ENCODE measurements at regions not wholly inside any gene's neighbourhood (a gene's known extent, or its start where the extent isn't known, plus 50 kb on each side); places are given as distances from the start of the nearest gene placed in this dataset.
"Not testable (repeated sequence)": the region's sequence is repeated elsewhere in the genome, so short reads cannot be mapped to it uniquely, and the experiment has no call there.

DNA sequence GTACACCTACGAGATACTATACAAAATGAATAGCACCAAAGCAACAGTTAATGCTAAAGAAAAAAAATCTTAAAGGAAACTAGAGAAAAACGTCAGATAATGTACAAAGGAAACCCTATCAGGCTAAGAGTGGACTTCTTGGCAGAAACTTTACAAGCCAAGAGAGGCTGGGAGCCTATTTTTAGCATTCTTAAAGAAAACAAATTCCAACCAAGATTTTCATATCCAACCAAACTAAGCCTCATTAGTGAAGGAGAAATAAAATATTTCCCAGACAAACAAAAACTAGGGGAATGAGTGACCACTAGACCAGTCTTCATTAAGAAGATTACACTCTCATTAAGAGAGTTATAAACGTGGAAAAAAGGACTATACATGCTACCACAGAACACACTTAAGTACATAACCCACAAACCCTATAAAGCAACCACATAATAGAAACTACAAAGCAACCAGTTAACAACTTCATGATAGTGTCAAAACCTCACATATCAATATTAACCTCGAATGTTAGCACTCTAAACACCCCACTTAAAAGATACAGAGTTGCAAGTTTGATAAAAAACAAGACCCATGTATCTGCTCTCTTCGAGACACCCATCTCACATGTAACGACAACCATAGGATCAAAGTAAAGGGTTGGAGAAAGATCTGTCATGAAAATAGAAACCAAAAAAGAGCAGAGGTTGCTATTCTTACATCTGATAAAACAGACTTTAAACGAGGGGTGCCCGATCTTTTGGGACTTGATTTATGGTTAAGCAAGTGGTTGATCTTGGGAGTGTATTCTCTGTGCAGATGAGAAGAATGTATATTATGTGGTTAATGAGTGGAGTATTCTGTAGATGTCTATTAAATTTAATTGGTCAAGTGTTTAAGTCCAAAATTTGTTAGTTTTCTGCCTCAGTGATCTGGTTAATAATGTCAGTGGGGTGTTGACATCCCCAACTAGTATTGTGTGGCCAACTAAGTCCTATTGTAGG, 1301.4 kb downstream of the PLA2G4A start:
- H3K27me3 ChIP-seq (ENCODE audit: insufficient read depth, low read length) = no peaks in the 10 kb centered on the region
- H2AFZ ChIP-seq (ENCODE audit: low read depth, low read length) = no peak overlapping the region
- no peaks in the 10 kb centered on the region for H3K9me3 ChIP-seq (ENCODE audit: low read length)
- no peak overlapping the region for H3K4me3 ChIP-seq (ENCODE audit: low read length)
- H3K4me1 ChIP-seq (ENCODE audit: insufficient read depth, low read length) = no peaks in the 10 kb centered on the region
- no peaks in the 10 kb centered on the region for H3K36me3 ChIP-seq (ENCODE audit: insufficient read depth, low read length)

DNA sequence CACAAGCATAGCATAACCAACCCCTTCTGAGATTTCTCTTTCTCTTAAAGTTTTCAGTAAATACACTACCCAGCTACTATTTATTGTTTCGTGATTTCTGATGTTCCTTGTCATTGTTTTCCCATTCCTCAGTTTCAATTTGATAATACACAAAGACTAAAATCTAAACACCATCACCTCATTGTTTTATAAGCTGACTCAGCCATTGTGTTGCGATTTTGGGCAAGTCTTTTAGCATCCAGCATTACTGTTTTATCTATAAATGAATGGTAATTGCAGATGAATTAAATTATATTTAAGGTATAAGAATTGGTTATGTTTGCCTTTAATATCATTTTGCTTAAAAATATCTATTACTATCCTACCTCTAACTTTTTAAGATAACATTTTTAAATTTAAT, 1308.5 kb downstream of the PLA2G4A start:
- Histone ChIP-seq H3K27me3 (ENCODE audit: insufficient read depth, low read length) (no peaks in the 10 kb centered on the region), H3K4me1 (ENCODE audit: insufficient read depth, low read length) (no peaks in the 10 kb centered on the region), H2AFZ (ENCODE audit: low read depth, low read length) (no peak overlapping the region), H3K9me3 (ENCODE audit: low read length) (no peaks in the 10 kb centered on the region), H3K4me3 (ENCODE audit: low read length) (no peak overlapping the region), H3K36me3 (ENCODE audit: insufficient read depth, low read length) (no peaks in the 10 kb centered on the region)

DNA sequence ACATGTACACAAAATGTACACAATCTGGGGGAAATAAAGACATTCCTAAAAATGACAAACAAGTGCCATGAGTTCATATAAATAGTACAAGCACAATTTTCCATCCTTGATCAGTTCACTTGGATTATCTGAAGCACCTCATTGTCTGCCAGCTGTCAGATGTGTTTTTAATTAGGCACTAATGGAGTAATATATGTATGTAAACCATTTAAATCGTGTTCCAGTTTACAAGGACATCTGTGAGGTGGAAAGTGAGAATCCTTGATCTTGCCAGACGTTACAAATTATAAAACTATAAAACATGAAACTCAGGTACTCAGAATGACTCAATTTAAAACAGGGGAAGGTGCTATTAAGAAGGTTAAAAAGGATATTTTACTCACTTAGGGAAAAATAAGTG, 1312.2 kb downstream of the PLA2G4A start:
- no peak overlapping the region for H2AFZ ChIP-seq (ENCODE audit: low read depth, low read length)
- H3K36me3 ChIP-seq (ENCODE audit: insufficient read depth, low read length) = no peaks in the 10 kb centered on the region
- no peak overlapping the region for H3K4me3 ChIP-seq (ENCODE audit: low read length)
- no peaks in the 10 kb centered on the region for H3K9me3 ChIP-seq (ENCODE audit: low read length)
- no peaks in the 10 kb centered on the region for H3K4me1 ChIP-seq (ENCODE audit: insufficient read depth, low read length)
- no peaks in the 10 kb centered on the region for H3K27me3 ChIP-seq (ENCODE audit: insufficient read depth, low read length)

DNA sequence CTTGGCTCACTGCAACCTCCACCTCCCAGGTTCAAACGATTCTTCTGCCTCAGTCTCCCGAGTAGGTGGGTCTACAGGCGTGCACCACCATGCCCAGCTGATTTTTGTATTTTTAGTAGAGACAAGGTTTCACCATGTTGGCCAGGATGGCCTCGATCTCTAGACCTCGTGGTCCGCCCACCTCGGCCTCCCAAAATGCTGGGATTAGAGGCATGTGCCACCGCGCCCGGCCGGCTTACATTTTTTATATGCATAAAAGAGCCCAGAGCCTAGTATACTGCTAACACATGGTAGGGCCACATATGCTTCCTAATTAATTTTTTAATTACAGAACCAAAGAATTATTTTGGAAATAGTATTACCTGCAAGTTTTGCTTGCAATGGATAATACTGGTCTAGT, 1325.4 kb downstream of the PLA2G4A start:
- no peaks in the 10 kb centered on the region for H3K9me3 ChIP-seq (ENCODE audit: low read length)
- no peak overlapping the region for H3K4me3 ChIP-seq (ENCODE audit: low read length)
- H3K36me3 ChIP-seq (ENCODE audit: insufficient read depth, low read length) = no peaks in the 10 kb centered on the region
- no peak overlapping the region for H2AFZ ChIP-seq (ENCODE audit: low read depth, low read length)
- no peaks in the 10 kb centered on the region for H3K27me3 ChIP-seq (ENCODE audit: insufficient read depth, low read length)
- no peaks in the 10 kb centered on the region for H3K4me1 ChIP-seq (ENCODE audit: insufficient read depth, low read length)

DNA sequence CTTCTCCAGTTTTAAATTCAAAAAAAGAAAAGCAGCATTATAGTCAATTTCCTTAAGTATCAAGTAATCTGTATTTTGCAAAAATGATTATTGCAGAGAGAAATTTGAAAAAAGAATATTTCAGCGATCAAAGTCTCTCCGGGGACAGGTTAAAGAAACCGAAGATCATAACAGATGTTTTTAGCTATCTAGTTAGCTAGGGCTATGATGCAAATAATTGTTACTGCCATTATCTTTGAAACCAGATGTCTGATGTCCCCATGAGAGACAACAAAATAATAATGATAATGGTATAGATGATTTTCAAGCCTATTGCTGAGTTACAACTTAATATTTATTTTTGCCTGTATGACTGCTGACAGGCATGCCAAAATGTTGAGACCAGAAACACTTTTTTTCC, 1326.0 kb downstream of the PLA2G4A start:
- Histone ChIP-seq H3K9me3 (ENCODE audit: low read length) (no peaks in the 10 kb centered on the region), H3K27me3 (ENCODE audit: insufficient read depth, low read length) (no peaks in the 10 kb centered on the region), H3K4me1 (ENCODE audit: insufficient read depth, low read length) (no peaks in the 10 kb centered on the region), H2AFZ (ENCODE audit: low read depth, low read length) (no peak overlapping the region), H3K36me3 (ENCODE audit: insufficient read depth, low read length) (no peaks in the 10 kb centered on the region), H3K4me3 (ENCODE audit: low read length) (no peak overlapping the region)

DNA sequence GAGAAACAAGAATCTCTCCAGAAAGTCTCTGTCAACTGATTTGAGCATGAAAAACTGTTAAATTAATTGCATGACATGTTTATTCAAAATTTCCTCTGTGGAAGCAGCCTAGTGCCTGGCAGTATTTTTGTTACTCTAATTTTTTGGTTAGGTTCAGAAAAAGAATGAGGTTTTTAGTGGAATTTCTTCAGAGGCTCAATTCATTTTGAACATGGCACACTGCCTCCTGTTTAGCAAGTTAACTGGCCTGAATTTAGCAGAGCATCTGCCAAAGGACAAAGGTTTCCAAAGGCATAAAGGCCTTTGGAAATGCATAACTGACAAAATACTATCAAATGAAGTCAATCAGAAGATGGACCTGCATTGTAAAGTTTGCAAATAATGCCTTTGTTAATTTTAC, 1326.5 kb downstream of the PLA2G4A start:
- Histone ChIP-seq H3K36me3 (ENCODE audit: insufficient read depth, low read length) (no peaks in the 10 kb centered on the region), H3K9me3 (ENCODE audit: low read length) (no peaks in the 10 kb centered on the region), H3K27me3 (ENCODE audit: insufficient read depth, low read length) (no peaks in the 10 kb centered on the region), H3K4me3 (ENCODE audit: low read length) (no peak overlapping the region), H3K4me1 (ENCODE audit: insufficient read depth, low read length) (no peaks in the 10 kb centered on the region), H2AFZ (ENCODE audit: low read depth, low read length) (no peak overlapping the region)

DNA sequence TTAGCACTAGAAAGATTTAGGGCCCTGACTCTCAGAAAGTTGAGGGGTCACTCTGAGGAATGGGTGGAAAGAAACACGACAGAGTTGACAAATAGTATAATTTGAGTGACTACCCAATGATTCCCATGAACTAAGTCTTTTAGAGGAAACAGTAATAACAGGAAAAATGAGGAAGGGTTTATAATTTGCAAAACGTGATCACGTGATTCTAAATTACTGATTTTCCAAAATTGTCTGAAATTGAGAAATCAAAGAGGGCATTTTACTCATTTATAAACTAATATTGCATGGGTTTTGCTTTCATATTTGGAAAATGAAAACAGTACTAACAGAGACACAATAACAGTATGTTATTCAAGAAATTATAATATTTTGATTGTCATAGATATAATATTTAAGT, 1335.7 kb downstream of the PLA2G4A start:
- Histone ChIP-seq H3K27me3 (ENCODE audit: insufficient read depth, low read length) (no peaks in the 10 kb centered on the region), H3K9me3 (ENCODE audit: low read length) (no peaks in the 10 kb centered on the region), H3K4me1 (ENCODE audit: insufficient read depth, low read length) (no peaks in the 10 kb centered on the region), H2AFZ (ENCODE audit: low read depth, low read length) (no peak overlapping the region), H3K4me3 (ENCODE audit: low read length) (no peak overlapping the region), H3K36me3 (ENCODE audit: insufficient read depth, low read length) (no peaks in the 10 kb centered on the region)

DNA sequence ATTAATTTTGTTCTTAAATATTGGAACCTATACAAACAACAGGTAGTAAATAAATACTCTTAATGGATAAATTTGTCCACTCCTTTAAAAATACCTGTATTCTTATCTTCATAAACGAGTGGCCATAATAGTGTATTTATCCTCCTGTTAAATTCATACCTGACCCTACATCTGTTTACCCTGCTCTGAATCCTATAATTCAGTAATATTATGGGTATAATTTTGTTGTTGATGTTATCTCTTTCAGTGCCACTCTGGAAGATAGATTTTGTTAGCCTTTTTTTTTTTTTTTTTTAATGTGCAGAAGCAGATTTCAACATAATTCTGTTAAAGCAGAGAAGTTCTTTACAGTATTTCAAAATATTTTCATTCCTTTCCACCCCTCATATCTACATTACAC, 1337.9 kb downstream of the PLA2G4A start:
- Histone ChIP-seq H3K4me1 (ENCODE audit: insufficient read depth, low read length) (no peaks in the 10 kb centered on the region), H3K27me3 (ENCODE audit: insufficient read depth, low read length) (no peaks in the 10 kb centered on the region), H3K36me3 (ENCODE audit: insufficient read depth, low read length) (no peaks in the 10 kb centered on the region), H3K4me3 (ENCODE audit: low read length) (no peak overlapping the region), H2AFZ (ENCODE audit: low read depth, low read length) (no peak overlapping the region), H3K9me3 (ENCODE audit: low read length) (no peaks in the 10 kb centered on the region)

DNA sequence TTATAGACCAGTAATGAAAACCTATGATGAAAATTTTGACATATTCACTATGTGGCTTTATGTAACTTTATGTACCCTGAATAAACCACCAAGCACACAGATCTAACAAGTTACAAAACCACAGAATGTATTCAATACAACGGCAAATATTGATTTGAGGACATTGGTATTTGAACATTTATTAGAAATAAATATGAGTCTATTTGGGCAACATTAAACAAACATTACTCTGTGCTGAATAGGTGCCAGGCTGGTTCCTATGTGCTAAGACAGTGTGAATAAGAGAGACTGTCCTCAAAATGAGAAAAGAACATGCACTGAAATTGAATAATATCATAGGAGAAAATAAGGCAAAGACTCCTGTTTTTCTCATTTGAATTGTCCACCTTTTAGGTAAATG, 1341.2 kb downstream of the PLA2G4A start:
- H3K9me3 ChIP-seq (ENCODE audit: low read length) = no peaks in the 10 kb centered on the region
- no peak overlapping the region for H3K4me3 ChIP-seq (ENCODE audit: low read length)
- no peaks in the 10 kb centered on the region for H3K36me3 ChIP-seq (ENCODE audit: insufficient read depth, low read length)
- H2AFZ ChIP-seq (ENCODE audit: low read depth, low read length) = no peak overlapping the region
- no peaks in the 10 kb centered on the region for H3K27me3 ChIP-seq (ENCODE audit: insufficient read depth, low read length)
- no peaks in the 10 kb centered on the region for H3K4me1 ChIP-seq (ENCODE audit: insufficient read depth, low read length)

DNA sequence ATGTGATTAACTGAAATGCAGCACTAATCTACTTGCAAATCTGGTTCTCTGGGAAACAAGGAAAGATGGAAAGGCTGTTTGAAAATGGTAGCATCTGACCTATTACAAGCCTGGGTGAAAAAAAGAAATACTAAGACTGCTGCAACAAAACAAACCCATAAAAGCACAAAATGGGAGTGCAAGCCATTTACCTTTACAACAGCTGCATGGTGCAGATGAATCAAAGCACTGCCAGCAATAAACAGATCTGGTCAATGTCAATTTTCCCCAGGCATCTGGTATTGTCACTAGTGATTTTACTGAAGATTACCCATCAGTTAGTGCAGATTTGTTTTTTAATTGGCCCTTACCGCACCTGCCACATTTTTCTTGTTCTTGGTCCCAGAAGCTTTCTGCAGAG, 1341.7 kb downstream of the PLA2G4A start:
- no peaks in the 10 kb centered on the region for H3K4me1 ChIP-seq (ENCODE audit: insufficient read depth, low read length)
- no peaks in the 10 kb centered on the region for H3K27me3 ChIP-seq (ENCODE audit: insufficient read depth, low read length)
- no peaks in the 10 kb centered on the region for H3K36me3 ChIP-seq (ENCODE audit: insufficient read depth, low read length)
- H3K9me3 ChIP-seq (ENCODE audit: low read length) = no peaks in the 10 kb centered on the region
- no peak overlapping the region for H2AFZ ChIP-seq (ENCODE audit: low read depth, low read length)
- H3K4me3 ChIP-seq (ENCODE audit: low read length) = no peak overlapping the region

DNA sequence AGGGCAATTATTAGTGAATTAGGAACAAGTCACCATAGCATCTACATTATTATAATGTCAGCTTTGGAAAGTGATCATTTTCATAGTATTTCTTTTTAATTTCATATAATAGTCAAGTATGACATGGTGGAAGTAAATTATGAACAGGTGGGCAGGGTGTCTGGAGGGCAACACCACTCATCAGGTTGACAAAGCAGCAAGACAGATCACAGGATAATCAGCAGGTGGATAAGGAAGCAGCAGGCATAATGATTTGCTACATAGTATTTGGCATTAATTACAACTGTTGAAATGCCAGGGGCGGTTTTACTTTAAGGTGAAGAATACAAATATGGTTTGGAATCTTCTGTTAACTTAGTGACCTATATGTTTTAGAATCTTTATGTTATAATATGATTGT, 1342.2 kb downstream of the PLA2G4A start:
- Histone ChIP-seq H3K9me3 (ENCODE audit: low read length) (no peaks in the 10 kb centered on the region), H3K4me3 (ENCODE audit: low read length) (no peak overlapping the region), H3K27me3 (ENCODE audit: insufficient read depth, low read length) (no peaks in the 10 kb centered on the region), H3K36me3 (ENCODE audit: insufficient read depth, low read length) (no peaks in the 10 kb centered on the region), H2AFZ (ENCODE audit: low read depth, low read length) (no peak overlapping the region), H3K4me1 (ENCODE audit: insufficient read depth, low read length) (no peaks in the 10 kb centered on the region)

DNA sequence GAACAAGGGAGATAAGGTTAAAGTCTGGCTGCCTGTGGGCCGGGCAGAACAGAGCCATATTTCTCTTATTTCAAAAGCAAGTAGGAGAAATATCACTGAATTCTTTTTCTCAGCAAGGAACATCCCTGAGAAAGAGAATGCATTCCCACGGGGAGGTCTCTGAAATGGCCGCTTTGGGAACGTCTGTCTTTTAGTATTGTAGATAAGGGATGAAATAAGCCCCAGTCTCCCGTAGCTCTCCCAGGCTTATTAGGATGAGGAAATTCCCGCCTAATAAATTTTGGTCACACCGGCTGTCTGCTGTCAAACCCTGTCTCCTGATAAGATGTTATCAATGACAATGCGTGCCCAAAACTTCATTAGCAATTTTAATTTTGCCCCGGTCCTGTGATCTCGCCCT, 1353.3 kb downstream of the PLA2G4A start:
- H3K27me3 ChIP-seq (ENCODE audit: insufficient read depth, low read length); H2AFZ ChIP-seq (ENCODE audit: low read depth, low read length); H3K36me3 ChIP-seq (ENCODE audit: insufficient read depth, low read length): not testable (repeated sequence)

DNA sequence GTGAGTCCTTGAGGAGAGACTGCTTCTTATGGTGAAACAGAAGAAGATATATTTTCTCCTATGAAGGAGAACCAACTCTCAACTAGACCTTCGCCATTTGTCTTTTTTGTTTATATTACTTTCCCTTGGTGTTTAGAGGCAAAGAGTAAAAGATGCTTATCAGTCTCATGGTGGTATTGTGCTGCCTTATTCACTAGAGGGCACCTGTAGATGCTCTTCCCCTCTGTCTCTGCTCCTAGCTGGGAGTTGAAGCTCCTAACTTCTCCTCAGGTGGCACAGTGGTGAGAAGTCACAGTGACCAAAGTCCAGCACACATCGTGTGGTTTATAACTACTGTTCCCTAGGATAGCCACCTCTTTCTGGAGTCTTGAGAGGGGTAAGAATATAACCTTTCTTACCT, 1359.6 kb downstream of the PLA2G4A start:
- H3K9me3 ChIP-seq (ENCODE audit: low read length) = no peaks in the 10 kb centered on the region
- H3K36me3 ChIP-seq (ENCODE audit: insufficient read depth, low read length) = no peaks in the 10 kb centered on the region
- H3K27me3 ChIP-seq (ENCODE audit: insufficient read depth, low read length) = no peaks in the 10 kb centered on the region
- no peak overlapping the region for H3K4me3 ChIP-seq (ENCODE audit: low read length)
- no peaks in the 10 kb centered on the region for H3K4me1 ChIP-seq (ENCODE audit: insufficient read depth, low read length)
- H2AFZ ChIP-seq (ENCODE audit: low read depth, low read length) = no peak overlapping the region

More for the DNA sequence above, 1353.3 kb downstream of the PLA2G4A start:
- not testable (repeated sequence) for H3K4me3 ChIP-seq (ENCODE audit: low read length); H3K9me3 ChIP-seq (ENCODE audit: low read length); H3K4me1 ChIP-seq (ENCODE audit: insufficient read depth, low read length)

DNA sequence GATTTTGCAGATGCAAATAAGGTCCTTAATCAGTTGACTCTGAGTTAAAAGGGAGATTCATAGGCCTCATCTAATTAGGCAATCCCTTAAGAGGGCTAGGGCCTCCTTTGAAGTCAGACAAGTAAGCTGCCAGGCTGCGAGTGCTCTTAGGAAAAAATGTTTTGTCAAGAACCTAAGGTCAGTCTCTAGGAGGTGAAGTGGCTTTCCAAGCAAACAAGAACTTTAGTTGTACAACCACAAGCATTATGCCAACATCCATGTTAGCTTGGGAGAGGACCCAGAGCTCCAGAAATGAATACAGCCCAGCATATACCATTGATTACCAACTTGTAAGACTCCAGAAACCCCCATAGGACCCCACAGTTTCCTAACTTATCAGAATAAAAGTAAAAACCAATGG, 1366.2 kb downstream of the PLA2G4A start:
- Histone ChIP-seq H3K27me3 (ENCODE audit: insufficient read depth, low read length) (no peaks in the 10 kb centered on the region), H3K4me3 (ENCODE audit: low read length) (no peak overlapping the region), H2AFZ (ENCODE audit: low read depth, low read length) (no peak overlapping the region), H3K36me3 (ENCODE audit: insufficient read depth, low read length) (no peaks in the 10 kb centered on the region), H3K9me3 (ENCODE audit: low read length) (no peaks in the 10 kb centered on the region), H3K4me1 (ENCODE audit: insufficient read depth, low read length) (no peaks in the 10 kb centered on the region)

All from neuron (in vitro differentiated cells).